ENCODE measurements at regions not wholly inside any gene's neighbourhood (a gene's known extent, or its start where the extent isn't known, plus 50 kb on each side); places are given as distances from the start of the nearest gene placed in this dataset.

- Histone ChIP-seq H3K27me3 (no peaks in the 10 kb centered on the region), H3K27ac (no peak overlapping the region), H3K36me3 (no peaks in the 10 kb centered on the region), H3K4me1 (ENCODE audit: insufficient read depth) (no peaks in the 10 kb centered on the region), H3K9me3 (no peaks in the 10 kb centered on the region), H3K4me3 (no peak overlapping the region)
- intact Hi-C loops (cut with DNase I) = no loop called here
- WGBS, 3 donors = 61 to 78% (median 63%) methylated on average over 6 of the region's 6 CpGs
- no peak for DNase-seq
- TF ChIP-seq CTCF (IDR thresholded peaks at IDR 0.05) = no peak
- no peak for TF ChIP-seq POLR2A (IDR thresholded peaks at IDR 0.05)
- no peak for TF ChIP-seq EP300 (IDR thresholded peaks at IDR 0.05)
Measured at GRCh38 chr3:59432665-59433064, 382.8 kb upstream of the CFAP20DC start.

GRCh38 chr3:59430341-59430740, 380.5 kb upstream of the CFAP20DC start:
- intact Hi-C loops (cut with DNase I) = no loop called here
- WGBS, 3 donors = 63 to 85% (median 77%) methylated on average over 7 of the region's 7 CpGs

GRCh38 chr3:59429198-59429597, 379.4 kb upstream of the CFAP20DC start:
- no peaks in the 10 kb centered on the region for H3K36me3 ChIP-seq
- intact Hi-C loops (cut with DNase I) = no loop called here
- no peaks in the 10 kb centered on the region for H3K27me3 ChIP-seq
- H3K4me1 ChIP-seq (ENCODE audit: insufficient read depth) = no peaks in the 10 kb centered on the region
- H3K9me3 ChIP-seq = no peaks in the 10 kb centered on the region
- WGBS, 3 donors = 57 to 77% (median 66%) methylated on average over 2 of the region's 2 CpGs
- no peak for TF ChIP-seq CTCF (IDR thresholded peaks at IDR 0.05)
- no peak for TF ChIP-seq POLR2A (IDR thresholded peaks at IDR 0.05)
- no peak for TF ChIP-seq EP300 (IDR thresholded peaks at IDR 0.05)
- H3K4me3 ChIP-seq = no peak overlapping the region
- no peak overlapping the region for H3K27ac ChIP-seq
- no peak for DNase-seq

More at GRCh38 chr3:59430341-59430740, 380.5 kb upstream of the CFAP20DC start:
- TF ChIP-seq POLR2A (IDR thresholded peaks at IDR 0.05) (no peak), EP300 (IDR thresholded peaks at IDR 0.05) (no peak), CTCF (IDR thresholded peaks at IDR 0.05) (no peak)
- no peaks in the 10 kb centered on the region for H3K27me3 ChIP-seq
- H3K36me3 ChIP-seq = no peaks in the 10 kb centered on the region
- H3K9me3 ChIP-seq = no peaks in the 10 kb centered on the region
- DNase-seq = no peak
- H3K4me3 ChIP-seq = no peak overlapping the region
- no peak overlapping the region for H3K27ac ChIP-seq
- H3K4me1 ChIP-seq (ENCODE audit: insufficient read depth) = no peaks in the 10 kb centered on the region

- no peaks in the 10 kb centered on the region for H3K27me3 ChIP-seq
- H3K27ac ChIP-seq = no peak overlapping the region
- H3K9me3 ChIP-seq = no peaks in the 10 kb centered on the region
- DNase-seq = no peak
- H3K4me1 ChIP-seq (ENCODE audit: insufficient read depth) = no peaks in the 10 kb centered on the region
- H3K4me3 ChIP-seq = no peak overlapping the region
- WGBS, 3 donors = 89 to 93% (median 90%) methylated on average over 10 of the region's 10 CpGs
- intact Hi-C loops (cut with DNase I) = no loop called here
- TF ChIP-seq CTCF (IDR thresholded peaks at IDR 0.05) (no peak), POLR2A (IDR thresholded peaks at IDR 0.05) (no peak), EP300 (IDR thresholded peaks at IDR 0.05) (no peak)
- no peaks in the 10 kb centered on the region for H3K36me3 ChIP-seq
Measured at GRCh38 chr3:59426821-59427565, 377.2 kb upstream of the CFAP20DC start.
